ENCODE measurements at regions not wholly inside any gene's neighbourhood (a gene's known extent, or its start where the extent isn't known, plus 50 kb on each side); places are given as distances from the start of the nearest gene placed in this dataset.

GRCh38 chr10:36381748-36382147, 739.7 kb upstream of the FZD8 start:
- H3K36me3 ChIP-seq (ENCODE audit: control insufficient read depth, insufficient read depth, low read length) = no peaks in the 10 kb centered on the region
- no peaks in the 10 kb centered on the region for H3K9me3 ChIP-seq (ENCODE audit: control insufficient read depth, insufficient read depth, low read depth, low read length)
- H3K4me3 ChIP-seq (replicated peaks in 1 of 4; ENCODE audit: control extremely low read depth in 1 of 4, insufficient read depth in 1 of 4, low read depth in 3 of 4, low read length in 4 of 4) = no peak overlapping the region
- no peak for DNase-seq (ENCODE audit: low read depth in 2 of 2)
- TF ChIP-seq CTCF (conservative IDR thresholded peaks at IDR 0.05 in 1 of 2, IDR thresholded peaks at IDR 0.05 in 1 of 2; ENCODE audit: low read depth in 1 of 2, low read length in 2 of 2) (no peak), EZH2 (IDR thresholded peaks at IDR 0.05; ENCODE audit: low read length, missing control alignments) (no peak)
- H3K4me1 ChIP-seq (ENCODE audit: control insufficient read depth, extremely low read depth, insufficient read depth, low read length) = no peaks in the 10 kb centered on the region
- H3K27ac ChIP-seq (ENCODE audit: insufficient read depth, low read length) = no peak overlapping the region
- H3K9ac ChIP-seq (ENCODE audit: insufficient read depth, low read length) = no peak overlapping the region
- H3K27me3 ChIP-seq (ENCODE audit: control insufficient read depth, insufficient read depth, low read length) = no peaks in the 10 kb centered on the region
- H2AFZ ChIP-seq (ENCODE audit: low read length) = no peak overlapping the region
- H3K79me2 ChIP-seq (ENCODE audit: control insufficient read depth, insufficient read depth, low read length) = no peaks in the 10 kb centered on the region
- H4K20me1 ChIP-seq (ENCODE audit: control insufficient read depth, extremely low read depth, insufficient read depth, low read length) = no peaks in the 10 kb centered on the region
- no peak overlapping the region for H3K4me2 ChIP-seq (ENCODE audit: extremely low read depth, insufficient read depth, low read length)

GRCh38 chr10:36380538-36380937, 738.4 kb upstream of the FZD8 start:
- no peaks in the 10 kb centered on the region for H4K20me1 ChIP-seq (ENCODE audit: control insufficient read depth, extremely low read depth, insufficient read depth, low read length)

GRCh38 chr10:36375107-36375506, 733.0 kb upstream of the FZD8 start:
- Histone ChIP-seq H3K9me3 (ENCODE audit: control insufficient read depth, insufficient read depth, low read depth, low read length) (no peaks in the 10 kb centered on the region), H3K4me1 (ENCODE audit: control insufficient read depth, extremely low read depth, insufficient read depth, low read length) (no peaks in the 10 kb centered on the region), H3K27ac (ENCODE audit: insufficient read depth, low read length) (no peak overlapping the region), H2AFZ (ENCODE audit: low read length) (no peak overlapping the region), H3K9ac (ENCODE audit: insufficient read depth, low read length) (no peak overlapping the region), H3K79me2 (ENCODE audit: control insufficient read depth, insufficient read depth, low read length) (no peaks in the 10 kb centered on the region), H4K20me1 (ENCODE audit: control insufficient read depth, extremely low read depth, insufficient read depth, low read length) (no peaks in the 10 kb centered on the region), H3K36me3 (ENCODE audit: control insufficient read depth, insufficient read depth, low read length) (no peaks in the 10 kb centered on the region), H3K4me3 (replicated peaks in 1 of 4; ENCODE audit: control extremely low read depth in 1 of 4, insufficient read depth in 1 of 4, low read depth in 3 of 4, low read length in 4 of 4) (no peak overlapping the region), H3K27me3 (ENCODE audit: control insufficient read depth, insufficient read depth, low read length) (no peaks in the 10 kb centered on the region), H3K4me2 (ENCODE audit: extremely low read depth, insufficient read depth, low read length) (no peak overlapping the region)
- TF ChIP-seq CTCF (conservative IDR thresholded peaks at IDR 0.05 in 1 of 2, IDR thresholded peaks at IDR 0.05 in 1 of 2; ENCODE audit: low read depth in 1 of 2, low read length in 2 of 2) (no peak), EZH2 (IDR thresholded peaks at IDR 0.05; ENCODE audit: low read length, missing control alignments) (no peak)
- no peak for DNase-seq (ENCODE audit: low read depth in 2 of 2)

More at GRCh38 chr10:36380538-36380937, 738.4 kb upstream of the FZD8 start:
- H3K27ac ChIP-seq (ENCODE audit: insufficient read depth, low read length) = no peak overlapping the region
- no peak overlapping the region for H3K4me3 ChIP-seq (replicated peaks in 1 of 4; ENCODE audit: control extremely low read depth in 1 of 4, insufficient read depth in 1 of 4, low read depth in 3 of 4, low read length in 4 of 4)
- H3K9me3 ChIP-seq (ENCODE audit: control insufficient read depth, insufficient read depth, low read depth, low read length) = no peaks in the 10 kb centered on the region
- no peaks in the 10 kb centered on the region for H3K36me3 ChIP-seq (ENCODE audit: control insufficient read depth, insufficient read depth, low read length)
- no peak overlapping the region for H3K4me2 ChIP-seq (ENCODE audit: extremely low read depth, insufficient read depth, low read length)
- H3K79me2 ChIP-seq (ENCODE audit: control insufficient read depth, insufficient read depth, low read length) = no peaks in the 10 kb centered on the region
- H2AFZ ChIP-seq (ENCODE audit: low read length) = no peak overlapping the region
- no peak overlapping the region for H3K9ac ChIP-seq (ENCODE audit: insufficient read depth, low read length)
- H3K4me1 ChIP-seq (ENCODE audit: control insufficient read depth, extremely low read depth, insufficient read depth, low read length) = no peaks in the 10 kb centered on the region
- no peaks in the 10 kb centered on the region for H3K27me3 ChIP-seq (ENCODE audit: control insufficient read depth, insufficient read depth, low read length)
- TF ChIP-seq CTCF (conservative IDR thresholded peaks at IDR 0.05 in 1 of 2, IDR thresholded peaks at IDR 0.05 in 1 of 2; ENCODE audit: low read depth in 1 of 2, low read length in 2 of 2) (no peak), EZH2 (IDR thresholded peaks at IDR 0.05; ENCODE audit: low read length, missing control alignments) (no peak)
- no peak for DNase-seq (ENCODE audit: low read depth in 2 of 2)

All from fibroblast of lung (primary cell).